ENCODE measurements at regions not wholly inside any gene's neighbourhood (a gene's known extent, or its start where the extent isn't known, plus 50 kb on each side); places are given as distances from the start of the nearest gene placed in this dataset.

DNA sequence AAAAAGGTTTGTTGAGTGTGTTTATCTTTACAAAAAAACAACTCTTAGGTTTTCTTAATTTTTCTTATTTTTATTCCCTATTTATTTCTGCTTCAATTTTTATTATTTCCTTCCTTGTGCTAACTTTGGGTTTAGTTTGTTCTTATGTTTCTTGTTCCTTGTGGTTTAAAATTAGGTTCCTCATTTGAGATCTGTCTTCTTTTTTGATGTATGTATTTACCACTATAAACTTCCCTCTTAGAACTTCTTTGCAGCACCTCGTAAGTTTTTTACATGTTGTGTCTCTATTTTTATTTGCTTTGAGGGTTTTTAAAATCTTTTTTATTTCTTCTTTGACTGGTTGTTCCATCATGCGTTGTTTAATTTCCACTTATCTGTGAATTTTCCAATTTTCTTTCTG lies 1217.1 kb upstream of the CELF2 start:
- no peak overlapping the region for H3K27ac ChIP-seq (ENCODE audit: low read depth in 2 of 2, low read length in 2 of 2)
- H3K27me3 ChIP-seq (ENCODE audit: control insufficient read depth, insufficient read depth, low read length): no peaks in the 10 kb centered on the region
- FAIRE-seq (no peak), DNase-seq (no peak)
- TF ChIP-seq, protein P1, sequence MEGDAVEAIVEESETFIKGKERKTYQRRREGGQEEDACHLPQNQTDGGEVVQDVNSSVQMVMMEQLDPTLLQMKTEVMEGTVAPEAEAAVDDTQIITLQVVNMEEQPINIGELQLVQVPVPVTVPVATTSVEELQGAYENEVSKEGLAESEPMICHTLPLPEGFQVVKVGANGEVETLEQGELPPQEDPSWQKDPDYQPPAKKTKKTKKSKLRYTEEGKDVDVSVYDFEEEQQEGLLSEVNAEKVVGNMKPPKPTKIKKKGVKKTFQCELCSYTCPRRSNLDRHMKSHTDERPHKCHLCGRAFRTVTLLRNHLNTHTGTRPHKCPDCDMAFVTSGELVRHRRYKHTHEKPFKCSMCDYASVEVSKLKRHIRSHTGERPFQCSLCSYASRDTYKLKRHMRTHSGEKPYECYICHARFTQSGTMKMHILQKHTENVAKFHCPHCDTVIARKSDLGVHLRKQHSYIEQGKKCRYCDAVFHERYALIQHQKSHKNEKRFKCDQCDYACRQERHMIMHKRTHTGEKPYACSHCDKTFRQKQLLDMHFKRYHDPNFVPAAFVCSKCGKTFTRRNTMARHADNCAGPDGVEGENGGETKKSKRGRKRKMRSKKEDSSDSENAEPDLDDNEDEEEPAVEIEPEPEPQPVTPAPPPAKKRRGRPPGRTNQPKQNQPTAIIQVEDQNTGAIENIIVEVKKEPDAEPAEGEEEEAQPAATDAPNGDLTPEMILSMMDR (IDR thresholded peaks at IDR 0.05; ENCODE audit: borderline replicate concordance, extremely low read depth, insufficient read depth): no peak
- H3K9me3 ChIP-seq (ENCODE audit: control insufficient read depth in 2 of 3, insufficient read depth in 1 of 3, low read length in 3 of 3): no peaks in the 10 kb centered on the region
- no peaks in the 10 kb centered on the region for H3K36me3 ChIP-seq (ENCODE audit: control insufficient read depth in 2 of 3, insufficient read depth in 3 of 3, low read length in 3 of 3)
- H3K4me1 ChIP-seq (ENCODE audit: control insufficient read depth in 2 of 3, insufficient read depth in 2 of 3, low read depth in 1 of 3, low read length in 3 of 3): no peaks in the 10 kb centered on the region
- H3K9ac ChIP-seq (ENCODE audit: low read length in 3 of 3): no peak overlapping the region
- intact Hi-C loops (cut with DNase I): no loop called here
- no peak overlapping the region for H3K4me3 ChIP-seq (ENCODE audit: low read length in 3 of 3)

DNA sequence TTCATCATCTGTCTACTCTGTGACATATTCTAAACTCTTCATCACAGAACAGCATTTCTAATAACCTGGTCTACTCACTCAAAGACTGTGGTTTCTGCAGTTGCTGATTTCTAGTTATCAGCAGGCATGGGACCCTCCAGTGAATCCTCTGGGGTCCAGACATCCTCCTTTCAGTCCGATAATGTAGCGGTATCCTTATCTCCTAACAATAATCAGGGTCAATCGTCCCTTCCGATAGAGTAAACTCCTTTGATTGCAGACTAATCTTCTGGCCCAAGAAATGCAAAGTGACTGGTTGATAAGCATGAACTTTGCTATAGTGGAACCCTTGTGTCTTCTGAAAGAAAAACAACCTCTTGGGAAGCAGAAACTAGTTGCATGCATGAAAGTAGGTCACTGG lies 1209.8 kb upstream of the CELF2 start:
- Histone ChIP-seq H3K27me3 (ENCODE audit: control insufficient read depth, insufficient read depth, low read length) (no peaks in the 10 kb centered on the region), H3K9me3 (ENCODE audit: control insufficient read depth in 2 of 3, insufficient read depth in 1 of 3, low read length in 3 of 3) (no peaks in the 10 kb centered on the region), H3K9ac (ENCODE audit: low read length in 3 of 3) (no peak overlapping the region), H3K4me1 (ENCODE audit: control insufficient read depth in 2 of 3, insufficient read depth in 2 of 3, low read depth in 1 of 3, low read length in 3 of 3) (no peaks in the 10 kb centered on the region), H3K27ac (ENCODE audit: low read depth in 2 of 2, low read length in 2 of 2) (no peak overlapping the region), H3K4me3 (ENCODE audit: low read length in 3 of 3) (no peak overlapping the region), H3K36me3 (ENCODE audit: control insufficient read depth in 2 of 3, insufficient read depth in 3 of 3, low read length in 3 of 3) (no peaks in the 10 kb centered on the region)
- FAIRE-seq (no peak), DNase-seq (no peak)
- intact Hi-C loops (cut with DNase I): no loop called here
- TF ChIP-seq, protein P1 (IDR thresholded peaks at IDR 0.05; ENCODE audit: borderline replicate concordance, extremely low read depth, insufficient read depth): no peak

DNA sequence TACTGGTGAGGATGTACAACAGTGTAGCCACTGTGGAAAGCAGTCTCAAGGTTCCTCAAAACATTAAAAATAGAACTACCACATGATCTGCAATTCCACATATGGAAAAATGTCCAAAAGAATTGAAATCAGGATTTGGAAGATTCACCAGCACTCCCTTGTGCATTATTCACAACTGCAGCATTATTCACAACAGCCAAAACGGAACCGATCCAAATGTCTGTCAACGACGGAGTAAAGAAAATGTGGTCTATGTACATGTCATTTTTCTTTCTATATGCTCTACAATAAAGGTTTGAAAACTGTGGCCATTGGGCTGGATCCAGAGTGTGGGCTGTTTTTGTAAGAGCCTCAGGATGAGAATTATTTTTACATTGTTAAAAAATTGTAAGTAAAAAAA lies 1206.1 kb upstream of the CELF2 start:
- intact Hi-C loops (cut with DNase I): no loop called here
- Histone ChIP-seq H3K4me3 (ENCODE audit: low read length in 3 of 3) (no peak overlapping the region), H3K27ac (ENCODE audit: low read depth in 2 of 2, low read length in 2 of 2) (no peak overlapping the region), H3K27me3 (ENCODE audit: control insufficient read depth, insufficient read depth, low read length) (no peaks in the 10 kb centered on the region), H3K36me3 (ENCODE audit: control insufficient read depth in 2 of 3, insufficient read depth in 3 of 3, low read length in 3 of 3) (no peaks in the 10 kb centered on the region), H3K9ac (ENCODE audit: low read length in 3 of 3) (no peak overlapping the region), H3K9me3 (ENCODE audit: control insufficient read depth in 2 of 3, insufficient read depth in 1 of 3, low read length in 3 of 3) (no peaks in the 10 kb centered on the region), H3K4me1 (ENCODE audit: control insufficient read depth in 2 of 3, insufficient read depth in 2 of 3, low read depth in 1 of 3, low read length in 3 of 3) (no peaks in the 10 kb centered on the region)
- FAIRE-seq (no peak), DNase-seq (no peak)
- TF ChIP-seq, protein P1 (IDR thresholded peaks at IDR 0.05; ENCODE audit: borderline replicate concordance, extremely low read depth, insufficient read depth): no peak

DNA sequence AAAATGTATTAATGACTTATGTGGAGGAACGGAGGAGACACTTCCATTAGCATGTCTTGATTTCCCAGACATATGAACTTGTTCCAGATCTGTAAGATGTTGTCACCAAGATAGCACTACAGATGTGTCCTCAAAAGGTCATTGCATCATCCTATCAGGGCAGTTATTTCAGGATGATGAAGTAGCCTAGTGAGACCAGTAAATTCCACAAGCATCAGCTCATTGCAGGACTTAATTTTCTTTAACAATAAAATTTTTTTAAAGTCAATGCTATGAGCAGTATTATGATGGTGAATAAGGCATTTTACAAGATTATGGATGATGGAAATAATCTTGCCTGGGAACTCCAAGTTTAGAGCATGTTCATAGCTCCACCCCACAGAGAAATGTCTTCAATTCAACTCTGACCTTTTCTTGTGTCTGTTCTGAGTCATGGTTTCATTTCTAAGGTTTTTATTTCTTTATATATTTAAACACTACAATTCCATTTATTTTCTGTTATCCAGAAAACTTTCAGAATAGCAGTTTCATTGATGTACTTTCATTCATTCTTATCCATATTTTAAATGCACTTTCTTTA lies 1203.3 kb upstream of the CELF2 start:
- intact Hi-C loops (cut with DNase I): no loop called here

More for the DNA sequence above, 1203.3 kb upstream of the CELF2 start:
- FAIRE-seq: no peak
- TF ChIP-seq, protein P1 (IDR thresholded peaks at IDR 0.05; ENCODE audit: borderline replicate concordance, extremely low read depth, insufficient read depth): no peak
- DNase-seq: no peak
- Histone ChIP-seq H3K9me3 (ENCODE audit: control insufficient read depth in 2 of 3, insufficient read depth in 1 of 3, low read length in 3 of 3) (no peaks in the 10 kb centered on the region), H3K4me1 (ENCODE audit: control insufficient read depth in 2 of 3, insufficient read depth in 2 of 3, low read depth in 1 of 3, low read length in 3 of 3) (no peaks in the 10 kb centered on the region), H3K9ac (ENCODE audit: low read length in 3 of 3) (no peak overlapping the region), H3K27ac (ENCODE audit: low read depth in 2 of 2, low read length in 2 of 2) (no peak overlapping the region), H3K4me3 (ENCODE audit: low read length in 3 of 3) (no peak overlapping the region), H3K27me3 (ENCODE audit: control insufficient read depth, insufficient read depth, low read length) (no peaks in the 10 kb centered on the region), H3K36me3 (ENCODE audit: control insufficient read depth in 2 of 3, insufficient read depth in 3 of 3, low read length in 3 of 3) (no peaks in the 10 kb centered on the region)

Data from kidney (tissue), 13 donors.